ENCODE measurements at regions not wholly inside any gene's neighbourhood (a gene's known extent, or its start where the extent isn't known, plus 50 kb on each side); places are given as distances from the start of the nearest gene placed in this dataset.

GRCh38 chr5:96013254-96013653 is 51.6 kb upstream of the ELL2 start:
- no peak for TF ChIP-seq CEBPB (IDR thresholded peaks at IDR 0.05; ENCODE audit: low read depth, low read length)
- TF ChIP-seq RFX5 (IDR thresholded peaks at IDR 0.05; ENCODE audit: borderline replicate concordance, low read depth, low read length), result no peak
- no peak for TF ChIP-seq ATF2 (IDR thresholded peaks at IDR 0.05; ENCODE audit: low read length)
- no peak for TF ChIP-seq CTCF (IDR thresholded peaks at IDR 0.05; ENCODE audit: control extremely low read depth in 1 of 3, insufficient read depth in 1 of 3, low read depth in 1 of 3, low read length in 3 of 3)
- TF ChIP-seq CREB1 (IDR thresholded peaks at IDR 0.05), result no peak
- TF ChIP-seq MAFK (IDR thresholded peaks at IDR 0.05; ENCODE audit: low read depth, low read length), result no peak
- TF ChIP-seq, protein P1, sequence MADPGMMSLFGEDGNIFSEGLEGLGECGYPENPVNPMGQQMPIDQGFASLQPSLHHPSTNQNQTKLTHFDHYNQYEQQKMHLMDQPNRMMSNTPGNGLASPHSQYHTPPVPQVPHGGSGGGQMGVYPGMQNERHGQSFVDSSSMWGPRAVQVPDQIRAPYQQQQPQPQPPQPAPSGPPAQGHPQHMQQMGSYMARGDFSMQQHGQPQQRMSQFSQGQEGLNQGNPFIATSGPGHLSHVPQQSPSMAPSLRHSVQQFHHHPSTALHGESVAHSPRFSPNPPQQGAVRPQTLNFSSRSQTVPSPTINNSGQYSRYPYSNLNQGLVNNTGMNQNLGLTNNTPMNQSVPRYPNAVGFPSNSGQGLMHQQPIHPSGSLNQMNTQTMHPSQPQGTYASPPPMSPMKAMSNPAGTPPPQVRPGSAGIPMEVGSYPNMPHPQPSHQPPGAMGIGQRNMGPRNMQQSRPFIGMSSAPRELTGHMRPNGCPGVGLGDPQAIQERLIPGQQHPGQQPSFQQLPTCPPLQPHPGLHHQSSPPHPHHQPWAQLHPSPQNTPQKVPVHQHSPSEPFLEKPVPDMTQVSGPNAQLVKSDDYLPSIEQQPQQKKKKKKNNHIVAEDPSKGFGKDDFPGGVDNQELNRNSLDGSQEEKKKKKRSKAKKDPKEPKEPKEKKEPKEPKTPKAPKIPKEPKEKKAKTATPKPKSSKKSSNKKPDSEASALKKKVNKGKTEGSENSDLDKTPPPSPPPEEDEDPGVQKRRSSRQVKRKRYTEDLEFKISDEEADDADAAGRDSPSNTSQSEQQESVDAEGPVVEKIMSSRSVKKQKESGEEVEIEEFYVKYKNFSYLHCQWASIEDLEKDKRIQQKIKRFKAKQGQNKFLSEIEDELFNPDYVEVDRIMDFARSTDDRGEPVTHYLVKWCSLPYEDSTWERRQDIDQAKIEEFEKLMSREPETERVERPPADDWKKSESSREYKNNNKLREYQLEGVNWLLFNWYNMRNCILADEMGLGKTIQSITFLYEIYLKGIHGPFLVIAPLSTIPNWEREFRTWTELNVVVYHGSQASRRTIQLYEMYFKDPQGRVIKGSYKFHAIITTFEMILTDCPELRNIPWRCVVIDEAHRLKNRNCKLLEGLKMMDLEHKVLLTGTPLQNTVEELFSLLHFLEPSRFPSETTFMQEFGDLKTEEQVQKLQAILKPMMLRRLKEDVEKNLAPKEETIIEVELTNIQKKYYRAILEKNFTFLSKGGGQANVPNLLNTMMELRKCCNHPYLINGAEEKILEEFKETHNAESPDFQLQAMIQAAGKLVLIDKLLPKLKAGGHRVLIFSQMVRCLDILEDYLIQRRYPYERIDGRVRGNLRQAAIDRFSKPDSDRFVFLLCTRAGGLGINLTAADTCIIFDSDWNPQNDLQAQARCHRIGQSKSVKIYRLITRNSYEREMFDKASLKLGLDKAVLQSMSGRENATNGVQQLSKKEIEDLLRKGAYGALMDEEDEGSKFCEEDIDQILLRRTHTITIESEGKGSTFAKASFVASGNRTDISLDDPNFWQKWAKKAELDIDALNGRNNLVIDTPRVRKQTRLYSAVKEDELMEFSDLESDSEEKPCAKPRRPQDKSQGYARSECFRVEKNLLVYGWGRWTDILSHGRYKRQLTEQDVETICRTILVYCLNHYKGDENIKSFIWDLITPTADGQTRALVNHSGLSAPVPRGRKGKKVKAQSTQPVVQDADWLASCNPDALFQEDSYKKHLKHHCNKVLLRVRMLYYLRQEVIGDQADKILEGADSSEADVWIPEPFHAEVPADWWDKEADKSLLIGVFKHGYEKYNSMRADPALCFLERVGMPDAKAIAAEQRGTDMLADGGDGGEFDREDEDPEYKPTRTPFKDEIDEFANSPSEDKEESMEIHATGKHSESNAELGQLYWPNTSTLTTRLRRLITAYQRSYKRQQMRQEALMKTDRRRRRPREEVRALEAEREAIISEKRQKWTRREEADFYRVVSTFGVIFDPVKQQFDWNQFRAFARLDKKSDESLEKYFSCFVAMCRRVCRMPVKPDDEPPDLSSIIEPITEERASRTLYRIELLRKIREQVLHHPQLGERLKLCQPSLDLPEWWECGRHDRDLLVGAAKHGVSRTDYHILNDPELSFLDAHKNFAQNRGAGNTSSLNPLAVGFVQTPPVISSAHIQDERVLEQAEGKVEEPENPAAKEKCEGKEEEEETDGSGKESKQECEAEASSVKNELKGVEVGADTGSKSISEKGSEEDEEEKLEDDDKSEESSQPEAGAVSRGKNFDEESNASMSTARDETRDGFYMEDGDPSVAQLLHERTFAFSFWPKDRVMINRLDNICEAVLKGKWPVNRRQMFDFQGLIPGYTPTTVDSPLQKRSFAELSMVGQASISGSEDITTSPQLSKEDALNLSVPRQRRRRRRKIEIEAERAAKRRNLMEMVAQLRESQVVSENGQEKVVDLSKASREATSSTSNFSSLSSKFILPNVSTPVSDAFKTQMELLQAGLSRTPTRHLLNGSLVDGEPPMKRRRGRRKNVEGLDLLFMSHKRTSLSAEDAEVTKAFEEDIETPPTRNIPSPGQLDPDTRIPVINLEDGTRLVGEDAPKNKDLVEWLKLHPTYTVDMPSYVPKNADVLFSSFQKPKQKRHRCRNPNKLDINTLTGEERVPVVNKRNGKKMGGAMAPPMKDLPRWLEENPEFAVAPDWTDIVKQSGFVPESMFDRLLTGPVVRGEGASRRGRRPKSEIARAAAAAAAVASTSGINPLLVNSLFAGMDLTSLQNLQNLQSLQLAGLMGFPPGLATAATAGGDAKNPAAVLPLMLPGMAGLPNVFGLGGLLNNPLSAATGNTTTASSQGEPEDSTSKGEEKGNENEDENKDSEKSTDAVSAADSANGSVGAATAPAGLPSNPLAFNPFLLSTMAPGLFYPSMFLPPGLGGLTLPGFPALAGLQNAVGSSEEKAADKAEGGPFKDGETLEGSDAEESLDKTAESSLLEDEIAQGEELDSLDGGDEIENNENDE (IDR thresholded peaks at IDR 0.05; ENCODE audit: insufficient replicate concordance, low read length), result no peak
- TF ChIP-seq RAD21 (IDR thresholded peaks at IDR 0.05 in 1 of 2, conservative IDR thresholded peaks at IDR 0.05 in 1 of 2; ENCODE audit: low read depth in 2 of 2, low read length in 2 of 2), result no peak
- TF ChIP-seq RXRA (IDR thresholded peaks at IDR 0.05; ENCODE audit: insufficient read depth, low read depth, low read length), result no peak
- no peak for TF ChIP-seq SP1 (IDR thresholded peaks at IDR 0.05; ENCODE audit: low read depth, low read length)
- TF ChIP-seq POLR2AphosphoS5 (IDR thresholded peaks at IDR 0.05; ENCODE audit: low read depth, low read length), result no peak
- TF ChIP-seq POLR2A (IDR thresholded peaks at IDR 0.05; ENCODE audit: control extremely low read depth in 1 of 2, low read depth in 2 of 2, low read length in 2 of 2), result no peak
- TF ChIP-seq SRF (IDR thresholded peaks at IDR 0.05; ENCODE audit: low read depth, low read length), result no peak
- TF ChIP-seq E2F6 (IDR thresholded peaks at IDR 0.05), result no peak

Measured in H1 (cell line).